ENCODE measurements at regions not wholly inside any gene's neighbourhood (a gene's known extent, or its start where the extent isn't known, plus 50 kb on each side); places are given as distances from the start of the nearest gene placed in this dataset.

DNA sequence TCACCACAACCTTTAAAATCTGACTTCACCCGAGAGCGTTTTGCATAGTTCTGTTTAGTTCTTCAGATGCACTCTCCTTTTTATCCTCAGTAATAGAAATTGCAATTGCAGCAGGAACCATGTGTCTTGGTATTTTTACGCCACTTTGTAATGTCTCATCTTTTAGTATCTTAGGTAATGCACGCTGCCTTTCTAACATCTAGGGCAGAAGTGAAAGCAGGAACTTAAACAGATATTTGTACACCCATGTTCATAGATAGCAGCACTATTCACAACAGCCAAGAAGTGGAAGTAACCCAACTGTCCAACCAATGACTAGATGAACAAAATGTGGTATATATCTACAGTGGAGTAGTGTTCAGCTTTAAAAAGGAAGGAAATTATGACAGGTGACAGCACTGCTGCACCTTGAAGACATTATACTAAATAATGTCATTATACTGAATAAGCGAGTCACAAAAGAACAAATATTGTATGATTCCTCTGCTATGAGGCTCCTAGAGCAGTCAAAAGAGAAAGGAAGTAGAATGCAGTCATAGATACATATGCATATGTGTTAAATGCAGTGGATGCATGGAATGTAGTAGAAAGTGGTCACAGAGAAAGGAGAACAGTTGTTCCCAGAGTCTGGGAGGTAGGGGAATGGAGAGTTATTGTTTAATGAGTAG, 105.9 kb upstream of the GJB6 start:
- no peaks in the 10 kb centered on the region for H3K36me3 Mint-ChIP-seq
- no peaks in the 10 kb centered on the region for H3K4me1 Mint-ChIP-seq (ENCODE audit: unreplicated experiment)
- peaks cover 6% of the 10 kb centered on the region for H3K27me3 Mint-ChIP-seq
- H3K27ac Mint-ChIP-seq = no peak overlapping the region
- TF ChIP-seq, protein P1, sequence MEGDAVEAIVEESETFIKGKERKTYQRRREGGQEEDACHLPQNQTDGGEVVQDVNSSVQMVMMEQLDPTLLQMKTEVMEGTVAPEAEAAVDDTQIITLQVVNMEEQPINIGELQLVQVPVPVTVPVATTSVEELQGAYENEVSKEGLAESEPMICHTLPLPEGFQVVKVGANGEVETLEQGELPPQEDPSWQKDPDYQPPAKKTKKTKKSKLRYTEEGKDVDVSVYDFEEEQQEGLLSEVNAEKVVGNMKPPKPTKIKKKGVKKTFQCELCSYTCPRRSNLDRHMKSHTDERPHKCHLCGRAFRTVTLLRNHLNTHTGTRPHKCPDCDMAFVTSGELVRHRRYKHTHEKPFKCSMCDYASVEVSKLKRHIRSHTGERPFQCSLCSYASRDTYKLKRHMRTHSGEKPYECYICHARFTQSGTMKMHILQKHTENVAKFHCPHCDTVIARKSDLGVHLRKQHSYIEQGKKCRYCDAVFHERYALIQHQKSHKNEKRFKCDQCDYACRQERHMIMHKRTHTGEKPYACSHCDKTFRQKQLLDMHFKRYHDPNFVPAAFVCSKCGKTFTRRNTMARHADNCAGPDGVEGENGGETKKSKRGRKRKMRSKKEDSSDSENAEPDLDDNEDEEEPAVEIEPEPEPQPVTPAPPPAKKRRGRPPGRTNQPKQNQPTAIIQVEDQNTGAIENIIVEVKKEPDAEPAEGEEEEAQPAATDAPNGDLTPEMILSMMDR (conservative IDR thresholded peaks at IDR 0.05) = no peak
- no peak overlapping the region for H3K4me3 Mint-ChIP-seq
- H3K9me3 Mint-ChIP-seq = no peaks in the 10 kb centered on the region
- DNase-seq (ENCODE audit: extremely low spot score, unreplicated experiment) = no peak

DNA sequence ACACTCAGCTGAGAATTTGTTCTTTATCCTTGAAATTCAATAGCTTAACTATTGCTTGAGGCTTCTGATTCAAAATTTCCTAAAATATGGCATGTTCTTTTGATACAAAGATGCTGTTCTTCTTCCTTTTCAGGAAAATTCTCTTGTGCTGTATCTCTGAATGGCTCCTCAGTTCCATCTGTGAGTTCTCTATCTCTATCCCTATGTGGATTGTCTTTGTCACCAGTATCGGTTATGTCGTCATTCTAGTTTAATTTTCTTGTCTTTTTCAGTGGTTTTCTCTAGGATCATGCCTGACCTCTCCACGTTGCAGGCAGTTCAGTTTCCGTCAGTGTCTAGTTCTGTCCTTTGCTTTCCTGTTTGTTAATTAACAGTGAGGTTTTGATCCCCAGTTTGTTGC, 104.6 kb upstream of the GJB6 start:
- TF ChIP-seq, protein P1 (conservative IDR thresholded peaks at IDR 0.05) = no peak
- H3K27ac Mint-ChIP-seq = no peak overlapping the region

DNA sequence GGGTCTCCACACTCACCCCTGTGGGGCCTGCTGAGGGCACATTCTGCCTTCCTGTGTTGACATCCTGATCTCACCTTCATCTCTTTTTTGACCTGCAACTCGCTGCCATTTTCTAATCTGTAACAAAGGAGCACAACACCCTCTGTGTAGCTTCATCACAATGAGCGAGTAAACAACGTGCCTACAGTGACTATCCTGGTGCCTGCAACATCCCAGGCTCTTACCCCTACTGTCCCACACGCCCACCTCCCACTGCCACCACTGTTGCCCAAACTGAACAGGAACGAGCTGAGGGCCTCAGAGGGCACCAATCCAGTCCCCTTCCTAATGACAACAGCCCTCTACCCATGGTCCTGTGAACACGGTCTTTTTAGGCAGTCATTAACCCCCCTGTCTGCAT, 102.2 kb upstream of the GJB6 start:
- DNase-seq (ENCODE audit: extremely low spot score, unreplicated experiment) = no peak
- Mint-ChIP-seq H3K9me3 (peaks cover 10% of the 10 kb centered on the region), H3K27ac (no peak overlapping the region), H3K36me3 (no peaks in the 10 kb centered on the region), H3K4me3 (no peak overlapping the region), H3K27me3 (peaks cover 10% of the 10 kb centered on the region), H3K4me1 (ENCODE audit: unreplicated experiment) (peaks cover 6% of the 10 kb centered on the region)
- TF ChIP-seq, protein P1 (conservative IDR thresholded peaks at IDR 0.05) = no peak

More for the DNA sequence above, 104.6 kb upstream of the GJB6 start:
- Mint-ChIP-seq H3K9me3 (no peaks in the 10 kb centered on the region), H3K36me3 (no peaks in the 10 kb centered on the region), H3K4me1 (ENCODE audit: unreplicated experiment) (peaks cover 6% of the 10 kb centered on the region), H3K27me3 (peaks cover 10% of the 10 kb centered on the region), H3K4me3 (no peak overlapping the region)
- no peak for DNase-seq (ENCODE audit: extremely low spot score, unreplicated experiment)

DNA sequence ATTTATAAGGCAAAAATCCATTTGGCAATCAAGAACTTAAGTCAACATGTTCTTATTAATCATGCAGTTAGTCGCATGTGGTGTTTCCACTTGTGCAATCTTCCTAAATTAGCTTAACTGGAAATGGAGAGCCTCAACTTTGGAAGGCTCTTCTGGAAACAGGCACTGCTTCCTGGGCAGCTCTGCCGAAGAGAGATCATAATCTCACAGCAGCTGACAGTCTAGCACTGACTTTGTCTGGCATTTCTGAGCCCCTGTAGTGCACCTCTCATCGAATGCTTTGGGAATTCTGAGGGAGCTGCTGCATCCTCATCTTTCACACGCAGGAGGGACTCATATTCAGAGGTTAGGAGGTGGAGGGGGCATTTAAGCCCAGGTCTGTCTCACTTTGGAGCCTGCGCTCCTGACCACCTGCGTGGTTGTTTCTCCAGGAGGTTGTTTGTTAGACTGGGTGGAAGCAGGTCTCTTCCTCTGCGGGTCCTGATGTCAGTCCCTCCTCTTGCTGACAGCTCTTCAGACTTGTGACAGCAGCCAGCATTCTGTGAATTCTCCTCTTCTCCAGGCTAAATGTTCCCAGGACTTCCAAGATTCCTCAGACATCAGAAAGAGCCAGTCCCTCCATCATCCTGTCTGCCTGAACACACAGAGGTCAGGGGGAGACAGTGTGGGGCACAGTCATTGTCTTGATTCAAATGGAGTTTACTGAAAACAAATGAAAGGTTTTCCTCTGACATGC, 100.4 kb upstream of the GJB6 start:
- peaks cover 8% of the 10 kb centered on the region for H3K27me3 Mint-ChIP-seq
- H3K36me3 Mint-ChIP-seq = no peaks in the 10 kb centered on the region
- peaks cover 10% of the 10 kb centered on the region for H3K9me3 Mint-ChIP-seq
- H3K4me3 Mint-ChIP-seq = no peak overlapping the region
- TF ChIP-seq, protein P1 (conservative IDR thresholded peaks at IDR 0.05) = no peak
- peaks cover 6% of the 10 kb centered on the region for H3K4me1 Mint-ChIP-seq (ENCODE audit: unreplicated experiment)
- H3K27ac Mint-ChIP-seq = no peak overlapping the region
- no peak for DNase-seq (ENCODE audit: extremely low spot score, unreplicated experiment)

DNA sequence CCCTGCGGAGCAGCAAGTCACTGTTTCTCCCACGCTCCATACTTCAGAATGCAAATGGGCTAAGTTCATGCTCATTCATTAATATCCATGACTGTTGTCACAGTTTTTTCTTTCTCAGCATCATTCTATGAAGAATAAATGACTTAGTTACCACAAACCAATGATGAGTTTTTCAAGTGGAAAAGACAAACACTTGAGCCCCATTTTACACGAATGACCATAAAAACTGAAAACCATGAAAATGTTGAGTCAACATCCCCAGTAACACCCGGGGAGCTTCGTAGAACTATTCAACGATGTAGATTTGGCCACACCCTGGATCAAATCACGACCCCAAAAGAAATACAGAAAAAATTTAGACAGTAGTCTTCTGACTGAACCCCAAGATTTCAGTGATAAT, 99.8 kb upstream of the GJB6 start:
- Mint-ChIP-seq H3K27me3 (peaks cover 7% of the 10 kb centered on the region), H3K4me3 (no peak overlapping the region), H3K9me3 (peaks cover 10% of the 10 kb centered on the region), H3K27ac (no peak overlapping the region), H3K36me3 (no peaks in the 10 kb centered on the region), H3K4me1 (ENCODE audit: unreplicated experiment) (peaks cover 6% of the 10 kb centered on the region)
- no peak for DNase-seq (ENCODE audit: extremely low spot score, unreplicated experiment)
- TF ChIP-seq, protein P1 (conservative IDR thresholded peaks at IDR 0.05) = no peak
